GM19467 (cell line): ENCODE measurements at regions not wholly inside any gene's neighbourhood (a gene's known extent, or its start where the extent isn't known, plus 50 kb on each side); places are given as distances from the start of the nearest gene placed in this dataset.
A peak's percentile ranks its signal among the peaks of the same experiment; 100 is the strongest.
"Not testable (repeated sequence)": the region's sequence is repeated elsewhere in the genome, so short reads cannot be mapped to it uniquely, and the experiment has no call there.

Experiments
- ATAC-seq: cut with Tn5 transposase; IDR thresholded peaks from one replicate; pipeline ENCODE4 v1.9.1; 2021; ENCODE audit warnings: mild to moderate bottlenecking, moderate library complexity; ENCODE audit not compliant: unreplicated experiment

- no peak for ATAC-seq
Observed at GRCh38 chr3:139095803-139096466, 51.2 kb upstream of the PRR23C start.

- no peak for ATAC-seq
Observed at GRCh38 chr3:139096670-139097069, 52.0 kb upstream of the PRR23C start.

DNA sequence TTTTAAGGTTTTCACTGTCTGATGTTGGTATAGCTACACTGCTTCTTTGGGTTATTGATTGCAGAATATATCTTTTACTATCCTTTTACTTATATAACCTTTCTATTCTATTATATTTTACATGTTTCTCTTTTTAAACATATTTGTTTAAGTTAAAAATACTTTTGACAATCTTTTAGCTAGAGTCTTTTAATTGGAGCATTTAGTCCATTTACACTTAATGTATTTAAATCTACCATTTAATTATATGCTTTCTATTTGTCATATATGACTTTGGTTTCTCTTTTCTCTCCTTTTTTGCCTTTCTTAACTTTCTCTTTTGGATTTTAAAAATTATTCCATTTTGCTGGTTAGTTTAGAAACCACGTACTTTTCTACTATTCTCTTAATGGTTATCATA lies 53.7 kb upstream of the PRR23C start:
- no peak for ATAC-seq

DNA sequence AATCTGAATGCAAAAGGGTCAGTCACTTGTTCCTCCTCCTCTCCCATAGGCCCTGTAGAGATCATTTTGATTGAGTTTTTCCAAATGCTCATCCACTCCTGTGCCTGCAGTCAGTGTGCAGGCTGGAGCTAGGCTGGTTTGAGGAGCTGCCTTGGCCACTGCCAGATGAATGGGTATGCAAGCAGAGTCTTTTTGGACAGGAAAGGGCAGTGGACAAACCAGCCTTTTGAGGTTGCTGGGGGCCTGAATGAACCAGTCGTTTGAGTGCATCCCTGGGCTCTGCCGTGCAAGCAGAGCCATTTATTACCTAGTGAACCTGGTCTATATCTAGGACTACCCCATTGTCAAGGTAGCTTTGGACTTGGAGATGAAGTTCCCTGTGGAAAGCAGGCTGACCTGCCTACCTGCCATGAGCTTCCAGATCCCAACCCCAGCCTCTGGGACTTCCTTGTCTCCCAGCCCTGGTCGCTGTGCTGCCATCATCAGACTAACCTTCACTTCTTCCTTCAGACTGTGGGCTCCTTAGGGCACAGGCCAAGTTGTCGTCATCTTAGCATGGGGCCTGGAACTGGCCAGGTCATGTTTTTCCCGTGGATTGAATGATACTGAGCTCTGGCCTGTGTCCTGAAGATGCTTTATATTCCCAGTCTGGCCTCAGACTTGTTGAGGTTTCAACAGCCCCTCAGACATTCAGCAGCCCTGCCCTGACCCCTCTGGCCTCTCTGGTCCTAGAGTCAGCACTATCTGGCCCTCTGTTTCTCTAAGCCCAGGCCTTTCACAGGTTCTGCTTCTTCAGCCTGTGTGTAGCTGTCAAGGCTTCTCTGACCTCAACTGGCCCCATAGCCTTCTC lies 55.5 kb upstream of the PRR23C start:
- no peak for ATAC-seq

- ATAC-seq = no peak
Observed at GRCh38 chr3:139100821-139101220, 56.1 kb upstream of the PRR23C start.

DNA sequence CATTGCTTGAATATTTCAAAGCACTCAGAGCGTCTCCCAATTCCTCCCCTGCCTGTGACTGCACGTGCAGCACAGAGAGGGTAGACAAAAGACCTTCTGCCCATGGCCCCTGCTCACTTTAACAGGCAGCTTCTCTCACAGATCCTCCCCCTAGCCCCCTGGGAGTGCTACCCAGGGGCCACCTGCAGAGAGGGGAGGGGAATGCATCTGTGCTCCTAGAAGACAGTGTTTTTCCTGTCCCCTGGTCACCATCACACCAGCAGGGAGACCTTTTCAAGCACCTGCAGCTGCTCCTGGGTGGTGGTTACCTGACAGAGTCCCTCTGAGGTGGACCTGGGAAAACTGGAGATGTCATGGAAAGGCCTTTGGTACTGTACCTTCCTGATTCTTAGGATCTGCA lies 56.7 kb upstream of the PRR23C start:
- no peak for ATAC-seq

- ATAC-seq = no peak
Observed at GRCh38 chr3:139103484-139103883, 58.8 kb upstream of the PRR23C start.

DNA sequence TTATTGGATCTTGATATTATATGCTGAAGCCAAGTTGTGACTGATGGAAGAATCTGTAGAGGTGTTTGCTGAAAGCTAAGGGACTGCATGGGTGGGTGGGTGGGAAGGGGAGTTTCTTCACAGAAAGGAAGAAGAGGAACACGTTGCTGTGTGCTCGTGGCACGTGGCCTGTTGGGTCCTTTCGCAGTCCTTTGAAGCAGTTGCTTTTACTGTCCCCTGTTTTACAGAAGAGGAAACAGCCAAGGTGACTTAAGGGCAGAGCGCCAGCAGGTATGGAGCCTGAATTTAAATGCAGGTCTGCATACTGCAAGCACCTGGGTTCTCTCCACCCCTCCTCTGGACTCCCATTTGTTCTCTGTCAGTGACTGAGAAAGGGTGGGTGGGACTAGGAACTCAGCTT lies 59.4 kb upstream of the PRR23C start:
- ATAC-seq = no peak

- no peak for ATAC-seq
Observed at GRCh38 chr3:139105154-139105702, 60.5 kb upstream of the PRR23C start.

DNA sequence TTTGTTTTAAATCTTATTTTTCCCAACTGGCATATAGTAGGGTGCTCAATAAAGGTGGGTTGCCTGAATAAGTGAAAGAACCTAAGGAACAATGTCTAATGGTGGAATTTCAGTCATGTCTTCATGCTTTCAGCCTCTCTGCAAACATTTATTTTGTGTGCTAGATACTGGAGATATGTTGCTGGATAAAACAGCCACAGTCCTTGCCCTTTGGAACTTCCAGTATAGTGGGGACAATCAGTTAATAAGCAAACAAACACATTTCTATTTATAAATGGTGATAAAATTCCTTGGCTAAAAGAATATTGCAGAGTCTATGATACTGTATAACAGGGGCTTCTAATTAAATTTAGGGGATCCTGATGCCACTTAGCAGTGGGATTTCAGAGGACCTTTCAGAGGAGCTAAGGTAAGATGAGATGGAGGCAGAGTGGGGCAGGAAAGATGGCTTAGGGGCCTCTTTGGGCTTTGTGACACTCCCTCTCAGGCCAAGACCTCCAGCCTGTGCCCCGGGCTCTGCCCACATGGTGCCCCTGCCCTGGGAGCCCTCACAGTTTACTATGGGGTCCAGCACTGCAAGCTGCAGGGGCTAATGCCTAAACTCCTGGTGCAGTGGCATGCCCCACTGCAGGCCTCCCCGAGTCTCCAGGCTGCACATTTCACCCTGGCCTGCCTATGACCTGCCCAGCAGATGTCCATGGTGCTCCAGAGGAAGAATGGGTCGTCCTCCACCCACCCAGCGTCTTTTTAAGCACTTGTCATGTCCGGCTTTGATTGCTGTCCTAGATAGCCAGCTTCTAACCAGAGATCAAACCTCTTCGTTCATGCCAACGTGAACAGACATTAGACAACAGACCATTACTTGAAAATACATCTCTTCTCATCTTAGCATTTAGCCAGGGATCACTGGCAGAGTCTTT lies 61.6 kb upstream of the PRR23C start:
- ATAC-seq = no peak

DNA sequence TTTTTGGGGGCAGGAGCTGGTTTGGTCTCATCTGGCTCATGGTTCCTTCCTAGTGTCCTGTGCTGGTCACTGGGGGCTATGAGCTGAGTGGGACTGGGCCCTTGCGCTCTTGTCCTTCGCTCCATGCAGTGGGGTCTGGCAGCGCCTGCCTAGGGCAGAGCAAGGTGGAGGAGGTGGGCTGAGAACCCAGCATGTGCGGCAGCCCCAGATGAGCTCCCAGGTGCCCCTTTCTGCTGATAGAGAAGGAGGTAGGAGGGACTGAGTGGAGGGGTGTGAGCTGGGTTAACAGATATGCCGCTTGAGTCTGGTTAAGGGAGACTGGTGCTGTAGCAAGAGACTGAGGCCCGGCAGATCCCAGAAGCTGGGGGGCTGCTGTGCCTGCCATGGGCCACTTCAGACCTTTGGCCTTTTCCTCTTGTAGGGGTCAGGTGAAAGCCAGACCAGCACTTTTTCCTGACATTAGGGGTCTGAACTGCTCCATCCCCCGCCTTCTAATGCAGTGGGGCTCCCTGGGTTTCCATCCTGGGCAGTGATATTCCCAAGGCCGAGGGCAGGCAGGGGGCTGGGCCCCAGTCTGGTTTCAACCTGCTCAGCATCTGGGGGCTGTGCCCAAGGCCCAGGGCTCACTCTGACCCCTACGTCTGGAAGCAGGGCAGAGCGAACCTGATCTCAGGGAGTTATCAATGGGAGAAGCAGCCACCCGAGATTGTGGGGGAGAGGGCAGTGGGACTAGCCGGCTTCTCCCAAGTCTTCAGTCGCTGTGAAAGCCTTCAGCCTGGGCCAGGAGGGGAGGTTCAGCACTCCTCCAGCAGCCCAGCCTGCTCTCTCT lies 62.9 kb upstream of the PRR23C start:
- no peak for ATAC-seq

- ATAC-seq = no peak
Observed at GRCh38 chr3:139108253-139108969, 63.7 kb upstream of the PRR23C start.

DNA sequence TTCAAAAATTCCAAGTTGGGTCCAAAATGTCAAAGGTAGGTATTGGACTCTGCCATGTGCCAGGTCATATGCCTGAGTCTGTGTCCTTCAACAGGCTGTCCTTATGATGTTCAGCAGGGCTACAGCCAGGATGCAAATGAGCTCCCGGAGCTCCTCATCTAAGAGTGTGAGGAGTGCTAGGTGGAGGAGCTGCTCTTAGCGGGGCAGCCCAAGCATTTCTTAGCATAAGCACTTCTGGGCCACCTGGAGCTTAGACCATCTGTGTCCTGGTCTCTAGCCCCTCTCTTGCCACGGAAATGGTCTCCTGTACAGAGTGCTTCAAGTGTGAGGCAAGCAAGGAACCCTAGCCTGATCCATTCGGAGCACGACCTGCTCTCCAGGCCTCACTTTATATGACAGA lies 64.6 kb upstream of the PRR23C start:
- no peak for ATAC-seq

DNA sequence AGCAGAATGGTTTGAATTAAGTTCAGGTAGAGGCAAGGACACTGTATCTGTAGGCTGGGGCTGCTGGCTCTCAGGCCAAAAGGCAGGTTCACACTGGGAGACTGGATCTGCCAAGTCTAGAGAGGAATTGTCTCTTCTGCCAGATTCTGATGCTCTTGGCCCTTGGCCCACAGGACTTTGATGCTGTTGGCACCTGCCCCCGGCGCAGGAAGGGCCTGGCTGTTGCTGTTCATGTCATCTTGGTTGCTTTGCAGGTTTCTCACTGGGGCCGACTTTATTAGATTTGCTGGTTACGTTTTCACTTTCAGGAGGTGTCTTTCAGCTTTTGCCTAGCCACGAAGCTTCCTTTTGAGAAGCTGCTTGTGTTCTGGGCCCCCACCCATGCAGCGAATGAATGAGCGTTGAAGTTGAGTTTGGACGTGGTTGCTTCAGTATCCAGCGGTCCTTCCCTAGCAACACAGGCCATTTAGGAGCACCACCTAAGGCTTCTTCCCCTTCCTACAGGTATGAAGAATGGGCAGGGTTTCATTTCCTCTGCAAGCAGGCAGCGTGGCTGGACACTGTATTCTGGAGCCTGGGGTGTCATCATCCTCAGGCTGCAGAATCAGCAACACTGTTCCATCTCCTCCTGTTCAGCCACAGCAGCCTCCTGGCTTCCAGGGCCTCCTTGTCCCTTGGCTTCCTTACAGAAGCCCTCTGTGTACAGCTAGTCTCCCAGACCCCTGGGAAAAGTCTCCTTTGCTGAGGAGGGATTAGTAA lies 65.6 kb upstream of the PRR23C start:
- ATAC-seq = peak; percentile 47

DNA sequence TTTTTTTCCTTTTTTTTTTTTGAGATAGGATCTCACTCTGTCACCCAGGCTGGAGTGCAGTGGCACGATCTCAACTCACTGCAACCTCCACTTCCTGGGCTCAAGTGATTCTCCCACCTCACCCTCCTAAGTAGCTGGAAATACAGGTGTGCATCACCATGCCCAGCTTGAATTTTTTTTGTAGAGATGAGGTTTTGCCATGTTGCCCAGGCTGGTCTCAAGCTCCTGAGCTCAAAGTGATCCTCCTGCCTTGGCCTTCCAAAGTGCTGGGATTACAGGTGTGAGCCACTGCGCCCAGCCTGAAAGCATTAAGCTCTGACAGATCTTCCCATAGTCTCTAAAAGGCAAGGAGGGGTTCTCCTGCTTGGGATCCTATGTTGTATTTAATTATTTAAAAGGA lies 66.2 kb upstream of the PRR23C start:
- ATAC-seq = not testable (repeated sequence)

DNA sequence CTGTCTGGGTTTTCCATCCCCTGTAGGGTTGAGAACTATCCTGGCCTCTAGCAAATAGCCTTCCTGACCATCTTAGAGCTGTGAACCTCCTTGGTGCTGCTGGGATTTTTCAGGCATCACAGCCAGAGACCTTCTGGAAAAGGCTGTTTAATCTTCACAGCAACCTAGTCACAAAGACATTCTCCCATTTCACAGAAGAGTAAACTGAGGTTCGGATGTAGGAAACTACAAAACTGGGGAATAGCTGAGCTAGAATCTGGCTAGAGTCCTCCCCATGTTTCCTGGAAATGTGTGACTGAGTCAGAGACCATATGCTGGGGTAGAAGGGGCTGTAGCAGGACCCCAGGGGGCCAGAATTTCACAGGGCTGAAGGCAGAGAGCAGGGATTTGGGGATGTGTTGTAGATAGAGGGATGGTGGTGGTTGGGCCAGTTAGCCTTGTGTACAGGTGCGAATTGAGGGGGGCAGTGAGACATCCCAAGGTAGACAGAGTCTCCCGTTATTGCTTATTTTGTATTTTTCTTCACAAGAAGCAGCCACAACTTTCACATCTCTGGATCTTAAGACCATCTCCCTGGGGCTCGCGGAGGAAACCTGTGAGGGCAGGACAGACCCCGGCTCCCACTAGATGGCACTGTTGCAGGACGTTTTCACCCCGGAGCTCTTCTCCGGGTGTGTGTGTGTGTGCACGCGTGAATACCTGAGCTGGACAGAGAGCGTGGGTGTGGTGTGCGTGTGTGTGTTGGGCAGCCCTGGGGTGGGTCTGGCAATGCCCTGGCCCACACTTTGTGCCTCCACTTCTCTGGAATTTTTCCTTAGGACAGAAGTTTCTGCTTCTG lies 66.9 kb upstream of the PRR23C start:
- ATAC-seq = no peak

DNA sequence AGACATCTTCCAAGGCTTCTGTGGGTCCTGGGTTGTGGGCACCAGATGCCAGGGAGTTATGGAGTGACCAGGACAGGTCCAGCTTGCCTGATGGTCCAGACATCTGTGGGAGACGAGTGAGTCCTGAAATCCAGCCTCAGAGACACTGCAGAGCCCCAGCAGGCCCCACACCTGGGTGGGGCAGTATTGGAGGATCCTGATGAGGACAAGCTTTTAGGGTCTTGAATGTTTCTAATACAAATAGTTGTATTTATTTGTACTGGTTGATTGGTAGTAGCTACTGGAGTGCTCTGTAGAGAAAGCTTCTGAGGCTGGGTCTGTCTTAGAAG lies 67.5 kb upstream of the PRR23C start:
- ATAC-seq = no peak
